Kidney (tissue), 13 donors: ENCODE measurements at regions not wholly inside any gene's neighbourhood (a gene's known extent, or its start where the extent isn't known, plus 50 kb on each side); places are given as distances from the start of the nearest gene placed in this dataset.

Experiments
- DNase-seq, 5 donors: peaks; one replicate each; pipeline ENCODE4 v3.0.0-alpha.2; 2013 to 2020
- FAIRE-seq: peaks from 2 replicates; lab custom pipeline; 2012; peaks lifted over from hg19 to GRCh38; lab: Jason Lieb, UNC
- H3K27ac ChIP-seq, 2 donors: one replicate each; pipeline ENCODE4 v1.7.0; 2013; ENCODE audit warnings: low read depth in 2 of 2, low read length in 2 of 2, inconsistent platforms in 1 of 2
- H3K27me3 ChIP-seq: one replicate; pipeline ENCODE4 v1.7.1; 2013; ENCODE audit warnings: low read length, inconsistent platforms; ENCODE audit not compliant: control insufficient read depth, insufficient read depth
- H3K36me3 ChIP-seq, 3 donors: one replicate each; pipeline versions ENCODE4 v1.7.0 to v1.7.1; 2013; ENCODE audit warnings: low read length in 3 of 3, control low read depth in 1 of 3, inconsistent platforms in 1 of 3; ENCODE audit not compliant: insufficient read depth in 3 of 3, control insufficient read depth in 2 of 3
- H3K4me1 ChIP-seq, 3 donors: one replicate each; pipeline versions ENCODE4 v1.7.0 to v1.7.1; 2013; ENCODE audit warnings: low read length in 3 of 3, inconsistent platforms in 1 of 3, low read depth in 1 of 3; ENCODE audit not compliant: control insufficient read depth in 2 of 3, insufficient read depth in 2 of 3
- H3K4me3 ChIP-seq, 3 donors: one replicate each; pipeline versions ENCODE4 v1.7.0 to v1.8.1; 2013; ENCODE audit warnings: low read length in 3 of 3, control low read depth in 1 of 3, inconsistent platforms in 1 of 3
- H3K9ac ChIP-seq, 3 donors: one replicate each; pipeline versions ENCODE4 v1.7.0 to v1.7.1; 2013; ENCODE audit warnings: low read length in 3 of 3, control low read depth in 1 of 3, inconsistent platforms in 1 of 3
- H3K9me3 ChIP-seq, 3 donors: one replicate each; pipeline versions ENCODE4 v1.7.0 to v1.7.1; 2013; ENCODE audit warnings: low read length in 3 of 3, control low read depth in 1 of 3, inconsistent platforms in 1 of 3; ENCODE audit not compliant: control insufficient read depth in 2 of 3, insufficient read depth in 1 of 3
- CTCF ChIP-seq: IDR thresholded peaks from 3 replicates; pipeline ENCODE4 v1.5.1; 2012; ENCODE audit warnings: mild to moderate bottlenecking, moderate library complexity, borderline replicate concordance; ENCODE audit not compliant: insufficient read depth; ENCODE audit errors: extremely low read depth
- intact Hi-C: fragments of 100-400 bp; cut with DNase I; formaldehyde crosslinking; loops from one replicate; pipeline ENCODE4 v1.11.1; 2022
- donor health status: control.
- donor health status: control.
- donor health status: control.
- donor health status: control.
- donor health status: control.
- donor health status: DM: yes; HTN: yes; CAD: no.
- donor health status: Normal renal cell carcinoma (clear cell type).

- Histone ChIP-seq H3K4me3 (no peak overlapping the region), H3K9me3 (no peaks in the 10 kb centered on the region), H3K27me3 (no peaks in the 10 kb centered on the region), H3K36me3 (no peaks in the 10 kb centered on the region), H3K4me1 (no peaks in the 10 kb centered on the region), H3K9ac (no peak overlapping the region), H3K27ac (no peak overlapping the region)
- no peak for DNase-seq
- intact Hi-C loops: no loop called here
- no peak for TF ChIP-seq CTCF
- FAIRE-seq: no peak
Observed at GRCh38 chr12:28710882-28711281, 438.2 kb upstream of the FAR2 start.

GRCh38 chr12:28711421-28711820 is 437.7 kb upstream of the FAR2 start:
- no peaks in the 10 kb centered on the region for H3K9me3 ChIP-seq
- FAIRE-seq (no peak), DNase-seq (no peak)
- no peaks in the 10 kb centered on the region for H3K27me3 ChIP-seq
- intact Hi-C loops: no loop called here
- no peak for TF ChIP-seq CTCF
- H3K4me3 ChIP-seq: no peak overlapping the region
- no peaks in the 10 kb centered on the region for H3K36me3 ChIP-seq
- no peaks in the 10 kb centered on the region for H3K4me1 ChIP-seq
- H3K27ac ChIP-seq: no peak overlapping the region
- H3K9ac ChIP-seq: no peak overlapping the region

GRCh38 chr12:28742791-28743190 is 406.3 kb upstream of the FAR2 start:
- Histone ChIP-seq H3K9ac (no peak overlapping the region), H3K27me3 (no peaks in the 10 kb centered on the region), H3K4me1 (no peaks in the 10 kb centered on the region), H3K4me3 (no peak overlapping the region), H3K27ac (no peak overlapping the region), H3K36me3 (no peaks in the 10 kb centered on the region), H3K9me3 (no peaks in the 10 kb centered on the region)
- FAIRE-seq: no peak
- intact Hi-C loops: no loop called here
- no peak for DNase-seq
- TF ChIP-seq CTCF: no peak

GRCh38 chr12:28746734-28747325 is 402.2 kb upstream of the FAR2 start:
- no peak overlapping the region for H3K9ac ChIP-seq
- intact Hi-C loops: no loop called here
- no peak for TF ChIP-seq CTCF
- no peaks in the 10 kb centered on the region for H3K9me3 ChIP-seq
- no peaks in the 10 kb centered on the region for H3K27me3 ChIP-seq
- DNase-seq: no peak
- H3K4me3 ChIP-seq: no peak overlapping the region
- no peaks in the 10 kb centered on the region for H3K36me3 ChIP-seq
- no peaks in the 10 kb centered on the region for H3K4me1 ChIP-seq
- no peak overlapping the region for H3K27ac ChIP-seq
- no peak for FAIRE-seq
